Astrocyte of the spinal cord (primary cell): ENCODE measurements at regions not wholly inside any gene's neighbourhood (a gene's known extent, or its start where the extent isn't known, plus 50 kb on each side); places are given as distances from the start of the nearest gene placed in this dataset.
"Not testable (repeated sequence)": the region's sequence is repeated elsewhere in the genome, so short reads cannot be mapped to it uniquely, and the experiment has no call there.

Experiments
- DNase-seq: peaks from one replicate; pipeline ENCODE4 v3.0.0; 2011; ENCODE audit warnings: low read depth, low spot score
- H3K4me3 ChIP-seq: 2 replicates; pipeline ENCODE4 v1.5.1; 2011; ENCODE audit warnings: low read depth, mild to moderate bottlenecking, low read length, moderate library complexity
- CTCF ChIP-seq: IDR thresholded peaks from 2 replicates; pipeline ENCODE4 v1.5.1; 2012; ENCODE audit warnings: low read depth, mild to moderate bottlenecking, low read length, inconsistent platforms
- in situ Hi-C: cut with HindIII; loops from 2 replicates; pipeline ENCODE4 v1.10.0; 2017; ENCODE audit warnings: low sequenced_read_pairs

- DNase-seq = no peak
Measured at GRCh38 chr7:32762925-32763293, 128.7 kb downstream of the KBTBD2 start.

GRCh38 chr7:32762206-32762924, 129.2 kb downstream of the KBTBD2 start:
- H3K4me3 ChIP-seq = peak overlapping the region; percentile 32
- DNase-seq, in situ Hi-C loops: not testable (repeated sequence)

More at GRCh38 chr7:32762925-32763293, 128.7 kb downstream of the KBTBD2 start:
- H3K4me3 ChIP-seq = no peak overlapping the region
- in situ Hi-C loops = no loop called here
- no peak for TF ChIP-seq CTCF

- no peak for DNase-seq
- peak overlapping the region; percentile 32 for H3K4me3 ChIP-seq
- in situ Hi-C loops = no loop called here
- TF ChIP-seq CTCF = no peak
Measured at GRCh38 chr7:32761451-32762205, 129.9 kb downstream of the KBTBD2 start.

GRCh38 chr7:32760755-32761154, 130.8 kb downstream of the KBTBD2 start:
- H3K4me3 ChIP-seq, in situ Hi-C loops, DNase-seq: not testable (repeated sequence)

GRCh38 chr7:32759859-32760258, 131.7 kb downstream of the KBTBD2 start:
- in situ Hi-C loops, H3K4me3 ChIP-seq, DNase-seq: not testable (repeated sequence)

GRCh38 chr7:32753872-32754271, 137.7 kb downstream of the KBTBD2 start:
- in situ Hi-C loops, H3K4me3 ChIP-seq, DNase-seq: not testable (repeated sequence)

GRCh38 chr7:32748337-32748736, 143.2 kb downstream of the KBTBD2 start:
- H3K4me3 ChIP-seq, in situ Hi-C loops: not testable (repeated sequence)

GRCh38 chr7:32747443-32748148, 144.0 kb downstream of the KBTBD2 start:
- DNase-seq, H3K4me3 ChIP-seq, in situ Hi-C loops: not testable (repeated sequence)

More at GRCh38 chr7:32748337-32748736, 143.2 kb downstream of the KBTBD2 start:
- DNase-seq = not testable (repeated sequence)

- in situ Hi-C loops, DNase-seq, H3K4me3 ChIP-seq: not testable (repeated sequence)
Measured at GRCh38 chr7:32741853-32742476, 149.6 kb downstream of the KBTBD2 start.

- DNase-seq, H3K4me3 ChIP-seq, in situ Hi-C loops: not testable (repeated sequence)
Measured at GRCh38 chr7:32739749-32740148, 151.8 kb downstream of the KBTBD2 start.

- H3K4me3 ChIP-seq, DNase-seq, in situ Hi-C loops: not testable (repeated sequence)
Measured at GRCh38 chr7:32738390-32738789, 153.2 kb downstream of the KBTBD2 start.

- H3K4me3 ChIP-seq, DNase-seq, in situ Hi-C loops: not testable (repeated sequence)
Measured at GRCh38 chr7:32732767-32733166, 158.8 kb downstream of the KBTBD2 start.

- in situ Hi-C loops = not testable (repeated sequence)
- peak overlapping the region; percentile 35 for H3K4me3 ChIP-seq
- DNase-seq = peak; percentile 1
Measured at GRCh38 chr7:32729335-32729675, 162.3 kb downstream of the KBTBD2 start.
